Mammary epithelial cell (primary cell): ENCODE measurements at regions not wholly inside any gene's neighbourhood (a gene's known extent, or its start where the extent isn't known, plus 50 kb on each side); places are given as distances from the start of the nearest gene placed in this dataset.

Source experiments
- CTCF ChIP-seq, 2 donors: IDR thresholded peaks in 1 of 2; conservative IDR thresholded peaks in 1 of 2; 2 replicates each; pipeline ENCODE4 v1.5.1; 2011 to 2012; ENCODE audit warnings: inconsistent platforms in 2 of 2, low read length in 2 of 2, mild to moderate bottlenecking in 2 of 2, control low read depth in 1 of 2, low read depth in 1 of 2; ENCODE audit not compliant: insufficient read depth in 1 of 2; ENCODE audit errors: extremely low read depth in 1 of 2
- EZH2 ChIP-seq: IDR thresholded peaks from 2 replicates; pipeline ENCODE4 v1.6.1; 2012; ENCODE audit warnings: low read length, inconsistent platforms, borderline replicate concordance

DNA sequence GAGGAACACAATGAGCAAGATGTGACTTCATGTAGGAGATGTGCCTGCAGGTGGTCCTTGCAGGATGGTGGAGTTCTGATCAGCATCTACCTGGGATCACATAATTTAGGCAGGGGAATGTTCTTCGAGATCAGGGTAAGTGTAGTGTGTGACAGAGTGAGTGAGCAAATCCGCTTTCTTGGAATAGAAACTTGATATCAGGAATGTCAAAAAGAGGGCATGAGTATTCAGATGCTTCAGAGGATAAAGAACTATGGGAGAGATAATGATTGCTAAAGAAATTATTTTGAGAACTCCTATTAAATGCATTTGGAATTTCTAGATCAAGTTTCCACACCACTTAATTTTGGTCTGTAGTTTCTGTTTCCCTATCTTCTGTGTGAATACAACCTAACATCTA, 463.6 kb upstream of the SLC14A2 start:
- TF ChIP-seq CTCF (conservative IDR thresholded peaks at IDR 0.05 in 1 of 2, IDR thresholded peaks at IDR 0.05 in 1 of 2; ENCODE audit: extremely low read depth in 1 of 2, insufficient read depth in 1 of 2, low read depth in 1 of 2, low read length in 2 of 2) (no peak), EZH2 (no peak)
